Ovary (tissue), 3 donors: ENCODE measurements at regions not wholly inside any gene's neighbourhood (a gene's known extent, or its start where the extent isn't known, plus 50 kb on each side); places are given as distances from the start of the nearest gene placed in this dataset.

Experiments used
- POLR2A ChIP-seq: fragments of 450-650 bp; IDR thresholded peaks from one replicate; pipeline ENCODE4 v1.6.1; 2017; ENCODE audit warnings: antibody characterized with exemption, mild to moderate bottlenecking, moderate library complexity
- TF ChIP-seq, protein P1 (sequence below), 3 donors: fragments of 450-650 bp in 2 of 3; fragments of 200-600 bp in 1 of 3; IDR thresholded peaks; one replicate each; pipeline versions ENCODE4 v1.5.1 to v1.8.0; 2016 to 2022; ENCODE audit warnings: antibody characterized with exemption in 3 of 3, mild to moderate bottlenecking in 1 of 3
- donor health status: DM: no; HTN: no; CAD: no.

DNA sequence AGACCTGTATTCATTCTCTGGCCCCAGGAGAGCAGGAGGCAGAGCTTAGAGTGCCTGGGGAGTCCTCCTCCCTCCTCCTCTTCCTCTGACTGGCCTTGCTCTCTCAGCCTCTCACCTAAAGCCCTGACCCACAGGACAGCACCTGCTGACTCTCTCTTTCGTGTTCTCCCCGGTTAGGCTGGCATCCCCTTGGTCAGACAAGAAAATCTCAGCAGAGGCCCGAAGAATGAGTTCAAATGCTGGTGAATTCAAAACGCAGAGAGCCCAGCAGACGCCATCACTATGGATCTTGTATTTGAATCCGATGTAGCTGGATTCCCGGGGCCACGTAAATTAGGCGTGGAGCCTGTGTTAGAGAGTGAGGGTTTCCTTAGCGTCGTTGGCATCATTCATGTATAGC is 255.3 kb downstream of the KLF6 start:
- TF ChIP-seq POLR2A = no peak
- TF ChIP-seq, protein P1, sequence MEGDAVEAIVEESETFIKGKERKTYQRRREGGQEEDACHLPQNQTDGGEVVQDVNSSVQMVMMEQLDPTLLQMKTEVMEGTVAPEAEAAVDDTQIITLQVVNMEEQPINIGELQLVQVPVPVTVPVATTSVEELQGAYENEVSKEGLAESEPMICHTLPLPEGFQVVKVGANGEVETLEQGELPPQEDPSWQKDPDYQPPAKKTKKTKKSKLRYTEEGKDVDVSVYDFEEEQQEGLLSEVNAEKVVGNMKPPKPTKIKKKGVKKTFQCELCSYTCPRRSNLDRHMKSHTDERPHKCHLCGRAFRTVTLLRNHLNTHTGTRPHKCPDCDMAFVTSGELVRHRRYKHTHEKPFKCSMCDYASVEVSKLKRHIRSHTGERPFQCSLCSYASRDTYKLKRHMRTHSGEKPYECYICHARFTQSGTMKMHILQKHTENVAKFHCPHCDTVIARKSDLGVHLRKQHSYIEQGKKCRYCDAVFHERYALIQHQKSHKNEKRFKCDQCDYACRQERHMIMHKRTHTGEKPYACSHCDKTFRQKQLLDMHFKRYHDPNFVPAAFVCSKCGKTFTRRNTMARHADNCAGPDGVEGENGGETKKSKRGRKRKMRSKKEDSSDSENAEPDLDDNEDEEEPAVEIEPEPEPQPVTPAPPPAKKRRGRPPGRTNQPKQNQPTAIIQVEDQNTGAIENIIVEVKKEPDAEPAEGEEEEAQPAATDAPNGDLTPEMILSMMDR (IDR thresholded peaks at IDR 0.05) = no peak
